ENCODE measurements at regions not wholly inside any gene's neighbourhood (a gene's known extent, or its start where the extent isn't known, plus 50 kb on each side); places are given as distances from the start of the nearest gene placed in this dataset.

GRCh38 chr14:45998554-45998953 lies 653.0 kb downstream of the RPL10L start:
- TF ChIP-seq CTCF (conservative IDR thresholded peaks at IDR 0.05; ENCODE audit: control insufficient read depth, insufficient read depth, low read depth, low read length), result no peak

GRCh38 chr14:45990252-45990651 lies 661.3 kb downstream of the RPL10L start:
- no peak for DNase-seq (ENCODE audit: low read depth)
- no peak overlapping the region for H3K4me3 ChIP-seq (ENCODE audit: control insufficient read depth, low read depth, low read length)
- peak; percentile 36 for TF ChIP-seq CTCF (conservative IDR thresholded peaks at IDR 0.05; ENCODE audit: control insufficient read depth, insufficient read depth, low read depth, low read length)

More at GRCh38 chr14:45998554-45998953, 653.0 kb downstream of the RPL10L start:
- no peak for DNase-seq (ENCODE audit: low read depth)
- H3K4me3 ChIP-seq (ENCODE audit: control insufficient read depth, low read depth, low read length), result no peak overlapping the region

- no peak for TF ChIP-seq CTCF (conservative IDR thresholded peaks at IDR 0.05; ENCODE audit: control insufficient read depth, insufficient read depth, low read depth, low read length)
- no peak for DNase-seq (ENCODE audit: low read depth)
- no peak overlapping the region for H3K4me3 ChIP-seq (ENCODE audit: control insufficient read depth, low read depth, low read length)
These were observed 675.6 kb downstream of the RPL10L start for GRCh38 chr14:45976001-45976400.

- no peak for DNase-seq (ENCODE audit: low read depth)
- H3K4me3 ChIP-seq (ENCODE audit: control insufficient read depth, low read depth, low read length), result no peak overlapping the region
- no peak for TF ChIP-seq CTCF (conservative IDR thresholded peaks at IDR 0.05; ENCODE audit: control insufficient read depth, insufficient read depth, low read depth, low read length)
These were observed 679.2 kb downstream of the RPL10L start for GRCh38 chr14:45972416-45972815.

GRCh38 chr14:45970621-45971020 lies 681.0 kb downstream of the RPL10L start:
- TF ChIP-seq CTCF (conservative IDR thresholded peaks at IDR 0.05; ENCODE audit: control insufficient read depth, insufficient read depth, low read depth, low read length), result no peak
- no peak for DNase-seq (ENCODE audit: low read depth)
- no peak overlapping the region for H3K4me3 ChIP-seq (ENCODE audit: control insufficient read depth, low read depth, low read length)

GRCh38 chr14:45968037-45968436 lies 683.5 kb downstream of the RPL10L start:
- DNase-seq (ENCODE audit: low read depth), result no peak
- no peak for TF ChIP-seq CTCF (conservative IDR thresholded peaks at IDR 0.05; ENCODE audit: control insufficient read depth, insufficient read depth, low read depth, low read length)
- H3K4me3 ChIP-seq (ENCODE audit: control insufficient read depth, low read depth, low read length), result no peak overlapping the region

GRCh38 chr14:45949479-45949878 lies 696.5 kb upstream of the MIS18BP1 start:
- no peak for DNase-seq (ENCODE audit: low read depth)
- no peak overlapping the region for H3K4me3 ChIP-seq (ENCODE audit: control insufficient read depth, low read depth, low read length)
- TF ChIP-seq CTCF (conservative IDR thresholded peaks at IDR 0.05; ENCODE audit: control insufficient read depth, insufficient read depth, low read depth, low read length), result no peak

Data from fibroblast of mammary gland (primary cell).